Right lobe of liver (tissue), 6 donors: ENCODE measurements at regions not wholly inside any gene's neighbourhood (a gene's known extent, or its start where the extent isn't known, plus 50 kb on each side); places are given as distances from the start of the nearest gene placed in this dataset.

Experiments used
- ATAC-seq, 4 donors: fragments of 200-7000 bp; cut with Tn5 transposase; one replicate each; pipeline ENCODE4 v1.9.1; 2020; ENCODE audit warnings: mild to moderate bottlenecking in 4 of 4, moderate library complexity in 4 of 4
- DNase-seq, 3 donors: peaks; one replicate each; pipeline ENCODE4 v3.0.0-alpha.2; 2020
- H3K27ac ChIP-seq, 3 donors: fragments of 200-600 bp; one replicate each; pipeline ENCODE4 v1.8.0; 2022
- H3K27me3 ChIP-seq, 2 donors: fragments of 200-600 bp; one replicate each; pipeline ENCODE4 v1.8.0; 2022
- H3K36me3 ChIP-seq, 4 donors: fragments of 200-600 bp; sonication (generic) in 1 of 4; one replicate each; pipeline versions ENCODE4 v1.5.1 to v1.8.0; 2017 to 2022; ENCODE audit warnings: control low read depth in 1 of 4
- H3K4me1 ChIP-seq, 4 donors: fragments of 200-600 bp; sonication (generic) in 1 of 4; one replicate each; pipeline versions ENCODE4 v1.5.1 to v1.8.0; 2017 to 2022; ENCODE audit warnings: control low read depth in 1 of 4
- H3K4me3 ChIP-seq, 3 donors: fragments of 200-600 bp; one replicate each; pipeline ENCODE4 v1.8.0; 2022
- H3K9me3 ChIP-seq, 4 donors: fragments of 200-600 bp; sonication (generic) in 1 of 4; one replicate each; pipeline versions ENCODE4 v1.5.1 to v1.8.0; 2017 to 2022; ENCODE audit warnings: control low read depth in 1 of 4
- POLR2A ChIP-seq: fragments of 450-650 bp; IDR thresholded peaks from one replicate; pipeline ENCODE4 v1.6.1; 2017; ENCODE audit warnings: antibody characterized with exemption, mild to moderate bottlenecking
- WGBS: methylation state at CpG from one replicate; pipeline ENCODE4 v1.1.6; 2018; ENCODE audit warnings: low coverage, low lambda C conversion rate; ENCODE audit not compliant: insufficient coverage; ENCODE audit errors: missing lambda C conversion rate; 5-methylcytosine and 5-hydroxymethylcytosine counted together
- intact Hi-C, 2 donors: fragments of 100-400 bp; cut with DNase I; formaldehyde crosslinking; loops; one replicate each; pipeline versions ENCODE4 v1.11.2 to v1.14.1; 2022
- TF ChIP-seq, protein P1 (sequence below), 4 donors: fragments of 200-600 bp in 3 of 4; fragments of 450-650 bp in 1 of 4; IDR thresholded peaks; one replicate each; pipeline versions ENCODE4 v1.5.1 to v1.8.0; 2016 to 2022; ENCODE audit warnings: antibody characterized with exemption in 4 of 4, mild to moderate bottlenecking in 2 of 4
- donor health status: DM: no; HTN: yes; CAD: no.
- donor health status: DM: no; HTN: no; CAD: no.
- donor health status: DM: no; HTN: no; CAD: no.
- donor health status: DM: no; HTN: yes; CAD: no.
- donor health status: DM: no; HTN: yes; CAD: no.

DNA sequence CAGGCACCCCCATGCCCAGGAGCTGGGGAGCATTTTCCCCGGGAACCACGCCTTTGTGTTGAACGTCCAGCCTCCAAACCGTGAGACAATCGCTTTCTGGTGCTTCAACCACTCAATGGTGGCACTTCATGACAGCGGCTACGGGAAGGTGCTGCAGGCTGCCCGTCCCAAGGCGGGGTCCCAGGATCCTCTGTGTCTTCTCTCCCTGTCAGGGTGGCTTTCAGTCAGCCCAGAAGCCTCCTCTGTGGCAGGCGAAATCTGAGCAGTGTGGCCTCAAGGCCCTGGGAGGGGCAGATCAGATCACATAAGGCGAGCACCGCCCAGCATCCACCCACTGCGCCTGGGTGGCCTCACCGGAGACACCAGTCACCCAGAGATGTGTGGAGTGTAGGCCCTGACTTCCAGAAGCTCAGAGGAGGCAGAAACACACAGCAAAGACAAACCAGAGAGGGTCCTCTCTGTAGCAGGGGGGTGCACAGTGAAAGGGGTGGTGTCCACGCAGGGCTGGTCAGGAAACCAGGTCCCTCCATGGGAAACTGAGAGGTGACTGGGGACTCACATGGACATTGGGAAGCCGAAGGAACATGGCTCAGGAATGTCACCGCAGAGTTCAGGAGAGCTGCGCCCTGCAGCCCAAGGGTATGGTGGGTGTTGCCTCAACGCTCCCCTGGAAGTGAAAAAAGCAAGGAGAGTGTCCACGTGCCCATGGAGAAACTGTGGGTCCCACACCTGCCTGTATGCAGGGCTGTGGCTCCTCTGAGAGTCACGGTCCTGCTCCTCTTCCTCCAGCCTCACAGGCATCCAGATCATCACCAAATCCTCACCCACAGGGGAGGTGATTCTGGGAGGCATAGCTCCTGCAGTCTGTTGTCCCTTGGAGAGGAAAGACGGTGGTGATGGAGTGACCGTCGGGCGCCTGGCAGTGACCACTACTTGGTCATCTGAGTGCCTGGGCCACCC lies 1420.7 kb downstream of the TBC1D22A start:
- H3K4me3 ChIP-seq = no peak overlapping the region
- ATAC-seq (no peak), DNase-seq (no peak)
- H3K27ac ChIP-seq = no peak overlapping the region
- H3K9me3 ChIP-seq = no peaks in the 10 kb centered on the region
- H3K27me3 ChIP-seq = no peaks in the 10 kb centered on the region
- no peaks in the 10 kb centered on the region for H3K4me1 ChIP-seq
- WGBS = 72% methylated on average over 16 of the region's 25 CpGs
- intact Hi-C loops = no loop called here
- no peaks in the 10 kb centered on the region for H3K36me3 ChIP-seq
- no peak for TF ChIP-seq POLR2A
- TF ChIP-seq, protein P1, sequence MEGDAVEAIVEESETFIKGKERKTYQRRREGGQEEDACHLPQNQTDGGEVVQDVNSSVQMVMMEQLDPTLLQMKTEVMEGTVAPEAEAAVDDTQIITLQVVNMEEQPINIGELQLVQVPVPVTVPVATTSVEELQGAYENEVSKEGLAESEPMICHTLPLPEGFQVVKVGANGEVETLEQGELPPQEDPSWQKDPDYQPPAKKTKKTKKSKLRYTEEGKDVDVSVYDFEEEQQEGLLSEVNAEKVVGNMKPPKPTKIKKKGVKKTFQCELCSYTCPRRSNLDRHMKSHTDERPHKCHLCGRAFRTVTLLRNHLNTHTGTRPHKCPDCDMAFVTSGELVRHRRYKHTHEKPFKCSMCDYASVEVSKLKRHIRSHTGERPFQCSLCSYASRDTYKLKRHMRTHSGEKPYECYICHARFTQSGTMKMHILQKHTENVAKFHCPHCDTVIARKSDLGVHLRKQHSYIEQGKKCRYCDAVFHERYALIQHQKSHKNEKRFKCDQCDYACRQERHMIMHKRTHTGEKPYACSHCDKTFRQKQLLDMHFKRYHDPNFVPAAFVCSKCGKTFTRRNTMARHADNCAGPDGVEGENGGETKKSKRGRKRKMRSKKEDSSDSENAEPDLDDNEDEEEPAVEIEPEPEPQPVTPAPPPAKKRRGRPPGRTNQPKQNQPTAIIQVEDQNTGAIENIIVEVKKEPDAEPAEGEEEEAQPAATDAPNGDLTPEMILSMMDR (IDR thresholded peaks at IDR 0.05) = no peak

DNA sequence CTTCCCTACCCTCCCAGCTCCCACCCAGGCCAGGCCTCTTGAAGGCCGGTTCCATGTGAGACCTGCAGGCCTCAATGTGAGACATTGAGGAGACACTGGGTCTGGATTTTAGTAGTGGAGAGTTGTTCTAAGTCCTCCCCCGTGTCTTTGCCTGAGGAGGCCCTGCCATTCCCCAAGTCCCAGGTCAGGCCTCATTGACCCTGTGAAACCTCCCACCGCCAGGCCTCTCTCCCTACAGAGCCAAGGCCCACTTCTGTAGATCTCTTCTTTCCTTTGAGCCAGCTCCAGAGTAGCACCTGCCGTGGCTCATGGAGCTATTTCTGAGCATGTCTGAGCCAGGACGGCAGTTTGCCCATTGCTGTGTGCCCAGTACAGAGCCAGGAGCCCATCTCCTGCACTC lies 1419.6 kb downstream of the TBC1D22A start:
- Histone ChIP-seq H3K27me3 (no peaks in the 10 kb centered on the region), H3K9me3 (no peaks in the 10 kb centered on the region), H3K27ac (no peak overlapping the region), H3K4me3 (no peak overlapping the region), H3K4me1 (no peaks in the 10 kb centered on the region), H3K36me3 (no peaks in the 10 kb centered on the region)
- TF ChIP-seq, protein P1 (IDR thresholded peaks at IDR 0.05) = no peak
- no peak for TF ChIP-seq POLR2A
- WGBS = 100% methylated on average over 1 of the region's 5 CpGs
- ATAC-seq (no peak), DNase-seq (no peak)
- intact Hi-C loops = no loop called here

DNA sequence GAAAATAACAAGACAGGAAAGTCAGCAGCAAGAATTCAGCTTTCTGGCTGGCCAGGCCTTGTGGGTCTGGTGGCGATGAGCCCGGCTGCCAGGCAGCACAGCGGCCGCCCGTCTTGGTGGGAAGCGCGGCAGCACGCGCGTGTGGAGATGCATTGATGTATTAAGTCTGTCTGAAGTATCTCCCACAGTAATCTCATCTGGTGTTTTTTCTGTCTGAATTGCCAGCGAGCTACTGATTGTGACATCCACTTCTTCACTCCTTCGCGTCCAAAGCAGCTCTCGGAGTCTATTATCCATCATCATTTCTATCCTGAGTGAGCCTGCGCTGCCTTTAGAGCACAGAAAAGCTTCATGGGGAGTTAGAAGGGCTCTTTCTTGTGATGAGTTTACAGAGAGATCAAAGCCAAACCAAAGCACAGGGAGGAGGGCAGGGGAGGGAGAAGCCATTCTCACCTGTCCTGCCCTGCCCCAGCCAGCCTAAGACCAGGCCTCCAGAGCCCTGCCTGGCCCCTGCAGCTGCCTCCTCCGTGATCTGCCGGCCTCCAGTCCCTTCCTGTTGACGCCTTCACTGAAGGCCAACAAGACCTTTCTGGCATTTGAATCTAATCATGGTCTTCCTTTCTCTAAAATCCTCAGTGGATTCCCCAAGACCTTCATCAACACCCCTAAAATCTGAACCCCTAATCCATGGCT lies 1419.0 kb downstream of the TBC1D22A start:
- intact Hi-C loops = no loop called here
- Histone ChIP-seq H3K4me1 (no peaks in the 10 kb centered on the region), H3K36me3 (no peaks in the 10 kb centered on the region), H3K9me3 (no peaks in the 10 kb centered on the region), H3K27ac (no peak overlapping the region), H3K27me3 (no peaks in the 10 kb centered on the region), H3K4me3 (no peak overlapping the region)
- TF ChIP-seq, protein P1 (IDR thresholded peaks at IDR 0.05) = no peak
- TF ChIP-seq POLR2A = no peak
- ATAC-seq = no peak
- no peak for DNase-seq
- 68% methylated on average over 17 of the region's 18 CpGs for WGBS

DNA sequence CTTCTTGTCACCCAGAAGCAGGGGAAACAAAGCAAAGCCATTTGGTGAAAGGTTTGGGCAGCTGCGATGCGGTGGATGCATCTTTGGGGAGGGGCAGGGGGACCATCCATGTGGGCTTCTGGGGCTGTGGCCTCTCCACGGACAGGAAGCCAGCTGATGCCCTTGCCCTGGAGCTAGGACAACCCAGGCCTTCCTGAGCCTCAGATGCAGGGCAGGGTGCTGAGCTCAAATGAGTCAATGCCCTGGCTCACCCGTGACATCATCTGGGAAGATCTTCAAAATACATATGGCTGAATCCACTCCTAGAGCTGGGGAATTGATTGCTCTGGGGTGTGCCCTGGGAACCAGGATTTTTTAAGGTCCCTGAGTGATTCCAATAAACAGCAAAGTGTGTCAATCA lies 1418.2 kb downstream of the TBC1D22A start:
- ATAC-seq = no peak
- Histone ChIP-seq H3K27ac (no peak overlapping the region), H3K4me1 (no peaks in the 10 kb centered on the region), H3K4me3 (no peak overlapping the region), H3K27me3 (no peaks in the 10 kb centered on the region), H3K9me3 (no peaks in the 10 kb centered on the region), H3K36me3 (no peaks in the 10 kb centered on the region)
- TF ChIP-seq, protein P1 (IDR thresholded peaks at IDR 0.05) = no peak
- TF ChIP-seq POLR2A = no peak
- intact Hi-C loops = no loop called here
- no peak for DNase-seq
- no CpG with 5 or more reads among the region's 4 CpGs for whole genome bisulfite sequencing
